Breast epithelium (tissue), 3 donors: ENCODE measurements at regions not wholly inside any gene's neighbourhood (a gene's known extent, or its start where the extent isn't known, plus 50 kb on each side); places are given as distances from the start of the nearest gene placed in this dataset.

ENCODE experiments used
- CTCF ChIP-seq, 3 donors: fragments of 450-650 bp; IDR thresholded peaks; one replicate each; pipeline ENCODE4 v1.5.1; 2016 to 2017; ENCODE audit warnings: antibody characterized with exemption in 3 of 3, mild to moderate bottlenecking in 3 of 3, moderate library complexity in 3 of 3
- POLR2A ChIP-seq: fragments of 450-650 bp; IDR thresholded peaks from one replicate; pipeline ENCODE4 v1.6.1; 2016; ENCODE audit warnings: antibody characterized with exemption, mild to moderate bottlenecking, moderate library complexity
- POLR2AphosphoS5 ChIP-seq, 3 donors: sonication (generic); formaldehyde crosslinking; IDR thresholded peaks; one replicate each; pipeline ENCODE4 v1.6.1; 2017; ENCODE audit warnings: antibody characterized with exemption in 3 of 3

GRCh38 chr9:117809751-117810150 is 105.5 kb downstream of the TLR4 start:
- no peak for TF ChIP-seq POLR2A
- no peak for TF ChIP-seq POLR2AphosphoS5 (IDR thresholded peaks at IDR 0.05)
- no peak for TF ChIP-seq CTCF (IDR thresholded peaks at IDR 0.05)
